A673 (cell line): ENCODE measurements at regions not wholly inside any gene's neighbourhood (a gene's known extent, or its start where the extent isn't known, plus 50 kb on each side); places are given as distances from the start of the nearest gene placed in this dataset.
A peak's percentile ranks its signal among the peaks of the same experiment; 100 is the strongest.

Experiments
- BruUV-seq: library from RNA; stranded (reverse); fragments of 400-500 nt; replicated peaks from 2 replicates; lab custom pipeline; 2021; lab: Mats Ljungman, UMichigan
- CTCF ChIA-PET: fragments of 300-600 bp; sonication (Branson Sonifier 250); formaldehyde crosslinking; loops from one replicate; lab custom pipeline; 2022; ENCODE audit warnings: antibody characterized with exemption; lab: Charles Lee
- POLR2A ChIA-PET: fragments of 300-600 bp; sonication (Branson Sonifier 250); formaldehyde crosslinking; loops from one replicate; lab custom pipeline; 2022; ENCODE audit warnings: antibody characterized with exemption; ENCODE audit not compliant: low non-redundant PET; lab: Charles Lee
- DNase-seq: peaks from one replicate; pipeline ENCODE4 v3.0.0-alpha.2; 2015; ENCODE audit warnings: low spot score
- H3K27ac ChIP-seq: fragments of 200-600 bp; sonication (generic); 2 replicates; pipeline ENCODE4 v1.5.1; 2016; ENCODE audit warnings: mixed run types, low read depth, mild to moderate bottlenecking, mixed read lengths, antibody characterized with exemption, low read length; ENCODE audit not compliant: poor library complexity, severe bottlenecking
- H3K27me3 ChIP-seq: fragments of 200-600 bp; sonication (generic); replicated peaks from 2 replicates; pipeline ENCODE4 v1.6.1; 2017; ENCODE audit warnings: mixed run types, low read depth, mild to moderate bottlenecking, mixed read lengths, antibody characterized with exemption, low read length; ENCODE audit not compliant: insufficient read depth, poor library complexity
- H3K36me3 ChIP-seq: fragments of 200-600 bp; sonication (generic); 2 replicates; pipeline ENCODE4 v1.6.1; 2016; ENCODE audit warnings: mixed run types, mild to moderate bottlenecking, mixed read lengths, antibody characterized with exemption, low read length; ENCODE audit not compliant: insufficient read depth, poor library complexity, severe bottlenecking
- H3K4me1 ChIP-seq: fragments of 200-600 bp; sonication (generic); 2 replicates; pipeline ENCODE4 v1.6.1; 2017; ENCODE audit warnings: mixed run types, mild to moderate bottlenecking, mixed read lengths, antibody characterized with exemption, low read length; ENCODE audit not compliant: insufficient read depth, poor library complexity, severe bottlenecking
- H3K4me3 ChIP-seq: fragments of 200-600 bp; sonication (generic); 2 replicates; pipeline ENCODE4 v1.5.1; 2016; ENCODE audit warnings: low read depth, mixed run types, mild to moderate bottlenecking, mixed read lengths, low read length; ENCODE audit not compliant: poor library complexity, severe bottlenecking
- H3K9me3 ChIP-seq: fragments of 200-600 bp; sonication (generic); 2 replicates; pipeline ENCODE4 v1.6.1; 2016; ENCODE audit warnings: mixed run types, low read depth, mild to moderate bottlenecking, mixed read lengths, antibody characterized with exemption, low read length; ENCODE audit not compliant: poor library complexity, severe bottlenecking
- CTCF ChIP-seq: fragments of 300-800, 200-600 bp; sonication (generic); conservative IDR thresholded peaks from 2 replicates; pipeline ENCODE4 v1.5.1; 2017; ENCODE audit warnings: low read depth, mild to moderate bottlenecking, antibody characterized with exemption, low read length, moderate library complexity, mixed read lengths
- EZH2 ChIP-seq: fragments of 200-600 bp; sonication (generic); IDR thresholded peaks from 2 replicates; pipeline ENCODE4 v1.6.1; 2017; ENCODE audit warnings: borderline replicate concordance, low read depth, mild to moderate bottlenecking, mixed read lengths, antibody characterized with exemption, low read length; ENCODE audit not compliant: poor library complexity, severe bottlenecking
- intact Hi-C: fragments of 100-400 bp; cut with micrococcal nuclease; formaldehyde crosslinking; loops from one replicate; pipeline ENCODE4 v1.10.0; 2022; ENCODE audit not compliant: unreplicated experiment

- no peaks in the 10 kb centered on the region for H3K36me3 ChIP-seq
- BruUV-seq = no TSS peak
- H3K27me3 ChIP-seq = no peaks in the 10 kb centered on the region
- no peak for DNase-seq
- CTCF ChIA-PET = no interaction called here
- POLR2A ChIA-PET = no interaction called here
- TF ChIP-seq CTCF (no peak), EZH2 (no peak)
- H3K4me3 ChIP-seq = no peak overlapping the region
- no peaks in the 10 kb centered on the region for H3K4me1 ChIP-seq
- no peaks in the 10 kb centered on the region for H3K9me3 ChIP-seq
- intact Hi-C loops = no loop called here
- H3K27ac ChIP-seq = no peak overlapping the region
Measured at GRCh38 chr7:41295455-41295815, 407.5 kb downstream of the INHBA start.

GRCh38 chr7:41294556-41295454 is 408.1 kb downstream of the INHBA start:
- peak; percentile 5 for DNase-seq
- H3K27ac ChIP-seq = no peak overlapping the region
- no peak for TF ChIP-seq EZH2
- no peak for TF ChIP-seq CTCF
- CTCF ChIA-PET = no interaction called here
- BruUV-seq = no TSS peak
- no peak overlapping the region for H3K4me3 ChIP-seq
- intact Hi-C loops = no loop called here
- POLR2A ChIA-PET = no interaction called here
- H3K4me1 ChIP-seq = no peaks in the 10 kb centered on the region
- H3K27me3 ChIP-seq = no peaks in the 10 kb centered on the region
- H3K9me3 ChIP-seq = no peaks in the 10 kb centered on the region
- H3K36me3 ChIP-seq = no peaks in the 10 kb centered on the region

GRCh38 chr7:41292487-41292886 is 410.4 kb downstream of the INHBA start:
- H3K9me3 ChIP-seq = no peaks in the 10 kb centered on the region
- no peaks in the 10 kb centered on the region for H3K36me3 ChIP-seq
- DNase-seq = no peak
- H3K4me3 ChIP-seq = no peak overlapping the region
- H3K27me3 ChIP-seq = no peaks in the 10 kb centered on the region
- no peak overlapping the region for H3K27ac ChIP-seq
- H3K4me1 ChIP-seq = no peaks in the 10 kb centered on the region
- CTCF ChIA-PET = no interaction called here
- intact Hi-C loops = no loop called here
- POLR2A ChIA-PET = no interaction called here
- no peak for TF ChIP-seq EZH2
- TF ChIP-seq CTCF = no peak
- BruUV-seq = no TSS peak
